ENCODE measurements at regions not wholly inside any gene's neighbourhood (a gene's known extent, or its start where the extent isn't known, plus 50 kb on each side); places are given as distances from the start of the nearest gene placed in this dataset.
"Not testable (repeated sequence)": the region's sequence is repeated elsewhere in the genome, so short reads cannot be mapped to it uniquely, and the experiment has no call there.

- not testable (repeated sequence) for TF ChIP-seq POLR2A (IDR thresholded peaks at IDR 0.05; ENCODE audit: extremely low read depth, insufficient read length); CTCF (IDR thresholded peaks at IDR 0.05; ENCODE audit: low read depth, low read length); MAX (IDR thresholded peaks at IDR 0.05; ENCODE audit: low read depth, low read length)
These were observed 136.6 kb upstream of the PELI1 start for GRCh38 chr2:64280812-64281211.
